Mesendoderm (in vitro differentiated cells): ENCODE measurements at regions not wholly inside any gene's neighbourhood (a gene's known extent, or its start where the extent isn't known, plus 50 kb on each side); places are given as distances from the start of the nearest gene placed in this dataset.

Source experiments
- DNase-seq: peaks from one replicate; pipeline ENCODE4 v3.0.0; 2013
- H2AK5ac ChIP-seq: 2 replicates; pipeline ENCODE4 v1.6.1; 2013; ENCODE audit warnings: low read length, inconsistent platforms
- H2BK120ac ChIP-seq: 2 replicates; pipeline ENCODE4 v1.6.1; 2013; ENCODE audit warnings: low read depth, mild to moderate bottlenecking, low read length, moderate library complexity, mixed read lengths
- H2BK15ac ChIP-seq: replicated peaks from 2 replicates; pipeline ENCODE4 v1.6.1; 2013; ENCODE audit warnings: low read depth, mild to moderate bottlenecking, moderate library complexity
- H2BK5ac ChIP-seq: 2 replicates; pipeline ENCODE4 v1.6.1; 2013; ENCODE audit warnings: low read length, inconsistent platforms
- H3K18ac ChIP-seq: 2 replicates; pipeline ENCODE4 v1.6.1; 2013; ENCODE audit warnings: mild to moderate bottlenecking, low read length, mixed read lengths
- H3K23ac ChIP-seq: one replicate; pipeline ENCODE4 v1.6.1; 2013; ENCODE audit warnings: low read length
- H3K27ac ChIP-seq: 2 replicates; pipeline ENCODE4 v1.5.1; 2013; ENCODE audit warnings: low read depth, mild to moderate bottlenecking, inconsistent platforms, low read length, moderate library complexity
- H3K27me3 ChIP-seq: 2 replicates; pipeline ENCODE4 v1.6.1; 2013; ENCODE audit warnings: low read length, control low read depth, mild to moderate bottlenecking, inconsistent platforms; ENCODE audit not compliant: insufficient read depth, poor library complexity
- H3K36me3 ChIP-seq: 2 replicates; pipeline ENCODE4 v1.6.1; 2013; ENCODE audit warnings: low read length, inconsistent platforms; ENCODE audit not compliant: control insufficient read depth, insufficient read depth
- H3K4ac ChIP-seq: one replicate; pipeline ENCODE4 v1.6.1; 2013; ENCODE audit warnings: low read depth, mild to moderate bottlenecking, low read length, moderate library complexity
- H3K4me1 ChIP-seq: 2 replicates; pipeline ENCODE4 v1.6.1; 2013; ENCODE audit warnings: low read depth, low read length, inconsistent platforms; ENCODE audit not compliant: control insufficient read depth
- H3K4me2 ChIP-seq: 2 replicates; pipeline ENCODE4 v1.6.1; 2013; ENCODE audit warnings: low read length
- H3K4me3 ChIP-seq: 2 replicates; pipeline ENCODE4 v1.5.1; 2013; ENCODE audit warnings: mild to moderate bottlenecking, low read length
- H3K56ac ChIP-seq: one replicate; pipeline ENCODE4 v1.6.1; 2013; ENCODE audit warnings: low read length
- H3K79me1 ChIP-seq: 2 replicates; pipeline ENCODE4 v1.6.1; 2013; ENCODE audit warnings: low read length, inconsistent platforms
- H3K79me2 ChIP-seq: 2 replicates; pipeline ENCODE4 v1.6.1; 2013; ENCODE audit warnings: mild to moderate bottlenecking, low read length; ENCODE audit not compliant: control insufficient read depth, insufficient read depth
- H3K9ac ChIP-seq: 2 replicates; pipeline ENCODE4 v1.6.1; 2013; ENCODE audit warnings: low read length, inconsistent platforms
- H4K5ac ChIP-seq: one replicate; pipeline ENCODE4 v1.6.1; 2013; ENCODE audit warnings: low read length
- H4K8ac ChIP-seq: one replicate; pipeline ENCODE4 v1.6.1; 2013; ENCODE audit warnings: low read depth, mild to moderate bottlenecking, control low read depth, low read length, moderate library complexity
- WGBS: extraction: QIAGEN DNeasy Blood & Tissue Kit; methylation state at CpG from one replicate; pipeline ENCODE4 v1.1.7; 2013; ENCODE audit warnings: low lambda C conversion rate, missing lambda C conversion rate; ENCODE audit not compliant: insufficient coverage; ENCODE audit errors: extremely low coverage; 5-methylcytosine and 5-hydroxymethylcytosine counted together

DNA sequence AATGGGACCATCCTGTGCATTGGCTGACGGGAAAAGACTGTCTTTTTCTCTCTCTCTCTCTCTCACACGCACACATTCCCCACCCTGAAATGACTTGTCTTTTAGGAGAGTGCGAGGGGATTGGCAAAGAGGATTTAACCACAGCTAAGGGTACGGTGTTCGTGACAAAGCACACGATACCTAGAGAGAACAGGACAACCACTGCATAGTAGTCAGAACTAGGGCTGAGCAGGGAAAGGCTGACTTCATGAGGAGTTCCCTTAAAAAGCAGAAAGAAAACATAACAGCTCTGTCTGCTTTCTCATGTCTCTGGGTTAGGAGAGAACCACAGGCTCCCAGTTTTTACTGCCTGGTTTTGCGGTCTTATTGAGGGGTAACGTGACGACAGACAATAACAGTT lies 742.8 kb upstream of the SOX9 start:
- Histone ChIP-seq H3K18ac (no peak overlapping the region), H3K23ac (no peak overlapping the region), H3K4ac (no peak overlapping the region), H4K8ac (no peak overlapping the region), H2AK5ac (no peak overlapping the region), H2BK120ac (no peak overlapping the region), H3K27ac (no peak overlapping the region), H2BK5ac (no peak overlapping the region), H3K79me2 (no peaks in the 10 kb centered on the region), H3K4me3 (no peak overlapping the region), H3K56ac (no peak overlapping the region), H3K36me3 (no peaks in the 10 kb centered on the region), H3K4me1 (no peaks in the 10 kb centered on the region), H2BK15ac (no peak overlapping the region), H3K79me1 (no peaks in the 10 kb centered on the region), H3K4me2 (no peak overlapping the region), H3K27me3 (no peaks in the 10 kb centered on the region), H3K9ac (no peak overlapping the region), H4K5ac (no peak overlapping the region)
- no peak for DNase-seq
- no CpG with 5 or more reads among the region's 9 CpGs for WGBS

DNA sequence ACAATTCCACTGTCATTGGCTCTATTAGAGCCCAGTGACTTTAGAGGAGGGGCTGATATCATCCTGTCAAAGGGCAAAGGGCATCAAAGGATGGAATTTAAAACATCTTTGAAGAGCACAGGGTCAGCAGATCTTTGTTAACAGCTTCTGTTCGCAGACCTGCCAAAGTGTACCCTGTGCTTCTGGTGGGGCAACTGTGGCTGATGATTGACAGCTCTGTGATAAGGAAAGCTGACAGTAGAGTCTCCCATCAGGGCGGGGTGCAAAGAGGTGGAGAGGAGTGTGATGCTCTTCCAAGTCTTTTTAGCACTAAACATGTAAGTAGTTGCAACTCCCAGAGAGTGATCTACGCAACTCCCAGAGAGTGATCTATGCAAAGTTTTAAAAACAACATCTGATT lies 742.1 kb upstream of the SOX9 start:
- no peaks in the 10 kb centered on the region for H3K36me3 ChIP-seq
- no CpG with 5 or more reads among the region's 3 CpGs for WGBS
- H3K9ac ChIP-seq: no peak overlapping the region
- H3K79me1 ChIP-seq: no peaks in the 10 kb centered on the region
- H3K27ac ChIP-seq: no peak overlapping the region
- H2BK120ac ChIP-seq: no peak overlapping the region
- H3K4me3 ChIP-seq: no peak overlapping the region
- H4K8ac ChIP-seq: no peak overlapping the region
- no peak overlapping the region for H4K5ac ChIP-seq
- no peaks in the 10 kb centered on the region for H3K4me1 ChIP-seq
- H3K4me2 ChIP-seq: no peak overlapping the region
- no peak overlapping the region for H2BK15ac ChIP-seq
- DNase-seq: no peak
- no peaks in the 10 kb centered on the region for H3K79me2 ChIP-seq
- H2BK5ac ChIP-seq: no peak overlapping the region
- no peak overlapping the region for H3K4ac ChIP-seq
- H3K27me3 ChIP-seq: no peaks in the 10 kb centered on the region
- no peak overlapping the region for H3K18ac ChIP-seq
- H2AK5ac ChIP-seq: no peak overlapping the region
- H3K23ac ChIP-seq: no peak overlapping the region
- no peak overlapping the region for H3K56ac ChIP-seq

DNA sequence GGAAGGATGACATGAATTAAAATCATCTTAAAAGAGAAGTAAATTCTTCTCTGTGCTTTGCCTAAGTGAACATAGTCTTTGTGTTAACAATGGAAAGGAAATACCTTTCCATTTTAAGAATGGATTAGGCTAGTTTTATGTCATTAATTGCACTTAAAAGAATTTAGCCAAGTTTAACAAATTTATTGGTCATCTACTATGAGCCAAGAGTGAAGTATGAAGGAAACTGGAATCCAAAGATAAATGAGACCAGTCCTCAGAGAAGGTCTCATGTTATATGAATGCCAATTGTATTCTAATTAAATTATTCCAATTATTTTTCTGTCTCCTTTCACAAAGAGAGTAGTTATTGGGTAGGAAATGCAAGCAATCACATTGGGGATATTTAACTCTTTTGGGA lies 741.3 kb upstream of the SOX9 start:
- Histone ChIP-seq H3K79me1 (no peaks in the 10 kb centered on the region), H3K79me2 (no peaks in the 10 kb centered on the region), H3K23ac (no peak overlapping the region), H4K5ac (no peak overlapping the region), H4K8ac (no peak overlapping the region), H3K27me3 (no peaks in the 10 kb centered on the region), H2BK120ac (no peak overlapping the region), H2BK15ac (no peak overlapping the region), H3K27ac (no peak overlapping the region), H2BK5ac (no peak overlapping the region), H3K56ac (no peak overlapping the region), H3K36me3 (no peaks in the 10 kb centered on the region), H3K9ac (no peak overlapping the region), H3K18ac (no peak overlapping the region), H3K4ac (no peak overlapping the region), H3K4me3 (no peak overlapping the region), H3K4me2 (no peak overlapping the region), H3K4me1 (no peaks in the 10 kb centered on the region), H2AK5ac (no peak overlapping the region)
- DNase-seq: no peak

DNA sequence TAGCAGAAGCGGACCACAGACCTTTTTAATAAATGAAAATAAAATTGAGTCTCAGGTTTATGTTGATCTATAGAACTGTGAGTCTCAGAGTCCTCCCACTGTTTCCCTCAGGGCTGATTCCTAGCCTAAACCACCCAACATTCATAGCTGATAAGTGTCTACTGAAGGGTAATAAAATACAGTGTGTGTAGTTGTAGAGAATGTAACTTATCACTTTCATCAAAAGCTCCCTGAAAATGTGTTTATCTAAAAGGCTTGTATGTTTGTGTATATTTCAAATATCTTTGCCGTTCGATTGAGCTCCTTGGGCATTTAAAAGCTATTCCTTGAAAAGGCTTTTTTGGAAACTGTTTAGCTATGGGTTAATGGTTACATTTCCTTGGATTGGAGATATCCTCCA lies 740.3 kb upstream of the SOX9 start:
- no peak overlapping the region for H3K18ac ChIP-seq
- no peak overlapping the region for H4K5ac ChIP-seq
- no peaks in the 10 kb centered on the region for H3K27me3 ChIP-seq
- no CpG with 5 or more reads among the region's 3 CpGs for WGBS
- H3K4ac ChIP-seq: no peak overlapping the region
- H3K4me1 ChIP-seq: no peaks in the 10 kb centered on the region
- H3K27ac ChIP-seq: no peak overlapping the region
- H3K9ac ChIP-seq: no peak overlapping the region
- no peaks in the 10 kb centered on the region for H3K79me2 ChIP-seq
- no peak for DNase-seq
- H4K8ac ChIP-seq: no peak overlapping the region
- H2AK5ac ChIP-seq: no peak overlapping the region
- H2BK15ac ChIP-seq: no peak overlapping the region
- H3K23ac ChIP-seq: no peak overlapping the region
- H3K56ac ChIP-seq: no peak overlapping the region
- H3K4me3 ChIP-seq: no peak overlapping the region
- no peak overlapping the region for H2BK5ac ChIP-seq
- H3K79me1 ChIP-seq: no peaks in the 10 kb centered on the region
- no peak overlapping the region for H2BK120ac ChIP-seq
- no peak overlapping the region for H3K4me2 ChIP-seq
- H3K36me3 ChIP-seq: no peaks in the 10 kb centered on the region

DNA sequence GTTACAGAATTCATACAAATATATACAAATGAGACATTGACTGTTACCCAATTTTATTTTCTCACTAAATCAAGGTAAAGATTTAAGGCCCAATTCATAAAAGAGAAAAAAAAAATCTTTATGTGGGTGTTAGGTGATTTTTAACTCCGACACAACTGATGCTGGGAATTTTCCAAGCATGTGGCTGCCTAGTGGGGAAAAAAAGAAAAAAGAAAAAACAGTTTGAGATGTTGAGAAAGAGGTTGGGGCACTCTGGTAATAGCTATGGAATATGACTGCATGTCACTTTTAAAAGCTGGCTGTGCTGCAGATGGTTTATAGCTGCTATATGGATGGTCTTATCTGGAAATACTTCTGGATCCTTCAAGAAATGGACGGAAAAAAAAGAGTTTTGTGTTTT lies 739.9 kb upstream of the SOX9 start:
- H3K27me3 ChIP-seq: no peaks in the 10 kb centered on the region
- H4K8ac ChIP-seq: no peak overlapping the region
- H3K4ac ChIP-seq: no peak overlapping the region
- no peak overlapping the region for H3K9ac ChIP-seq
- no peaks in the 10 kb centered on the region for H3K36me3 ChIP-seq
- H3K4me1 ChIP-seq: no peaks in the 10 kb centered on the region
- H3K56ac ChIP-seq: no peak overlapping the region
- H3K4me2 ChIP-seq: no peak overlapping the region
- no peak overlapping the region for H3K23ac ChIP-seq
- no peak for DNase-seq
- no peak overlapping the region for H2AK5ac ChIP-seq
- H3K27ac ChIP-seq: no peak overlapping the region
- no peaks in the 10 kb centered on the region for H3K79me1 ChIP-seq
- no peaks in the 10 kb centered on the region for H3K79me2 ChIP-seq
- H3K18ac ChIP-seq: no peak overlapping the region
- H4K5ac ChIP-seq: no peak overlapping the region
- no peak overlapping the region for H2BK15ac ChIP-seq
- H3K4me3 ChIP-seq: no peak overlapping the region
- H2BK120ac ChIP-seq: no peak overlapping the region
- H2BK5ac ChIP-seq: no peak overlapping the region
- no CpG with 5 or more reads among the region's 2 CpGs for WGBS

DNA sequence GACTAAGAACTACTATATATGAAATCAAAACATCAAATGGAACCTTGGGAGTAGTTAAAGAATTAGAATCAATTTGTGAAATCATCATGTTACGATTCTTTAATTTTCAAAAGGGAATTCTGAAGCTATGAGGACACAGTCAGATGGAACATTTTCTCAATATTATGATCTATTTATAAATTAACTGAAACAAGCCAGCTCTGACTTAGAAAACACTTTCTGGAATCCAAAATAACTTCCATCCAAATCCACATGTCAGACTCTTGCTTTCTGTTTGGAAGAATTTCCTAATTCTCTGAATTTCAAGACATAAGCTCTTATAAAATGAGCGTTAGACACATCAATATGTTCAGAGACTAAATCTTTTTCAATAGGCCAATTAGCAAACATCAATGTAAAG lies 737.7 kb upstream of the SOX9 start:
- H3K56ac ChIP-seq: no peak overlapping the region
- H3K79me1 ChIP-seq: no peaks in the 10 kb centered on the region
- H3K36me3 ChIP-seq: no peaks in the 10 kb centered on the region
- no peak overlapping the region for H3K4me2 ChIP-seq
- no peak overlapping the region for H3K27ac ChIP-seq
- no peak overlapping the region for H3K23ac ChIP-seq
- H3K4me1 ChIP-seq: no peaks in the 10 kb centered on the region
- H3K79me2 ChIP-seq: no peaks in the 10 kb centered on the region
- no peaks in the 10 kb centered on the region for H3K27me3 ChIP-seq
- no peak overlapping the region for H3K4me3 ChIP-seq
- DNase-seq: no peak
- H3K18ac ChIP-seq: no peak overlapping the region
- H2BK5ac ChIP-seq: no peak overlapping the region
- H4K5ac ChIP-seq: no peak overlapping the region
- H2BK15ac ChIP-seq: no peak overlapping the region
- WGBS: no CpG with 5 or more reads among the region's 2 CpGs
- H4K8ac ChIP-seq: no peak overlapping the region
- H3K4ac ChIP-seq: no peak overlapping the region
- H2BK120ac ChIP-seq: no peak overlapping the region
- H3K9ac ChIP-seq: no peak overlapping the region
- H2AK5ac ChIP-seq: no peak overlapping the region
